ENCODE measurements at regions not wholly inside any gene's neighbourhood (a gene's known extent, or its start where the extent isn't known, plus 50 kb on each side); places are given as distances from the start of the nearest gene placed in this dataset.

DNA sequence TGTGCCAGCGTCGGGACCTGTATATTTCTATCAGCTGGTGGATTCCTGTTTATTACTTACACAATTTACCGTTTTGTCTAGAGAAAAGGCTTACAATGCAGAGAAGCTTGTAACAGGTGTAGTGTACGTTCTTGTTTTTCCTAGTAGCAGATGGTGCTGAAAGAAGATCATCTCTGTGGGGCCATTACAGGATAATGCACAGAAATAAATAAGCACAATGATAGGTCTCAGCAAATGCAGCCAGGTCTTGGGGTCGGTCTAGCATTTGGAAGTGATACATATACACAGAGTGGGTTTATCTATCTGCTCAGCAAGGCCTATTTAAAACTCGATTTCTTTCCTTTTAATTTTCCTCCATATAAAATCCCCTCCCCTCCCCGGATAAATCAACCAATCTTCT, 180.9 kb upstream of the LCORL start:
- no peaks in the 10 kb centered on the region for H3K36me3 ChIP-seq (replicated peaks in 1 of 2; ENCODE audit: control insufficient read depth in 1 of 2, insufficient read depth in 2 of 2, low read length in 2 of 2)
- intact Hi-C loops (cut with micrococcal nuclease; ENCODE audit: unreplicated experiment) (no loop called here), in situ Hi-C loops (cut with HindIII; ENCODE audit: extremely low pct_ligation_motif_present, low pct_unique_long_range_greater_than_20kb) (no loop called here)
- no peaks in the 10 kb centered on the region for H3K4me1 ChIP-seq (ENCODE audit: insufficient read depth, low read length)
- no peak overlapping the region for H3K4me3 ChIP-seq (replicated peaks in 1 of 3; ENCODE audit: insufficient read depth in 1 of 3, low read depth in 2 of 3, low read length in 3 of 3)
- H3K9ac ChIP-seq (ENCODE audit: insufficient read depth, low read depth, low read length) = no peak overlapping the region
- 0% methylated on average over 7 of the region's 7 CpGs for WGBS (ENCODE audit: low lambda C conversion rate)
- CTCF ChIA-PET (ENCODE audit: low intra/inter-chr PET ratio, low total read pairs) = no interaction called here
- FAIRE-seq (no peak), DNase-seq (ENCODE audit: low spot score) (no peak), ATAC-seq (no peak)
- no peak overlapping the region for H2AFZ ChIP-seq (ENCODE audit: low read length)
- H4K20me1 ChIP-seq (ENCODE audit: insufficient read depth, low read length) = no peaks in the 10 kb centered on the region
- POLR2A ChIA-PET = no interaction called here
- H3K27me3 ChIP-seq (ENCODE audit: control insufficient read depth in 1 of 2, insufficient read depth in 2 of 2, low read length in 2 of 2) = no peaks in the 10 kb centered on the region
- no peaks in the 10 kb centered on the region for H3K79me2 ChIP-seq (ENCODE audit: insufficient read depth, low read length)
- TF ChIP-seq RAD21 (CRISPR knock-in tag; IDR thresholded peaks at IDR 0.05) (no peak), ZSCAN12 (CRISPR knock-in tag; IDR thresholded peaks at IDR 0.05) (no peak), TCF7 (IDR thresholded peaks at IDR 0.05; ENCODE audit: low read depth) (no peak), MED13 (CRISPR knock-in tag; IDR thresholded peaks at IDR 0.05) (no peak), THAP11 (CRISPR knock-in tag; IDR thresholded peaks at IDR 0.05) (no peak), TOE1 (CRISPR knock-in tag; IDR thresholded peaks at IDR 0.05) (no peak), ZNF652 (CRISPR knock-in tag; IDR thresholded peaks at IDR 0.05; ENCODE audit: borderline replicate concordance, low read depth) (no peak), JARID2 (CRISPR knock-in tag; IDR thresholded peaks at IDR 0.05; ENCODE audit: insufficient replicate concordance) (no peak)
- TF ChIP-seq, protein P1, sequence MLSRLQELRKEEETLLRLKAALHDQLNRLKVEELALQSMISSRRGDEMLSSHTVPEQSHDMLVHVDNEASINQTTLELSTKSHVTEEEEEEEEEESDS (CRISPR knock-in tag; IDR thresholded peaks at IDR 0.05; ENCODE audit: borderline replicate concordance) = no peak
- TF ChIP-seq, protein P2, sequence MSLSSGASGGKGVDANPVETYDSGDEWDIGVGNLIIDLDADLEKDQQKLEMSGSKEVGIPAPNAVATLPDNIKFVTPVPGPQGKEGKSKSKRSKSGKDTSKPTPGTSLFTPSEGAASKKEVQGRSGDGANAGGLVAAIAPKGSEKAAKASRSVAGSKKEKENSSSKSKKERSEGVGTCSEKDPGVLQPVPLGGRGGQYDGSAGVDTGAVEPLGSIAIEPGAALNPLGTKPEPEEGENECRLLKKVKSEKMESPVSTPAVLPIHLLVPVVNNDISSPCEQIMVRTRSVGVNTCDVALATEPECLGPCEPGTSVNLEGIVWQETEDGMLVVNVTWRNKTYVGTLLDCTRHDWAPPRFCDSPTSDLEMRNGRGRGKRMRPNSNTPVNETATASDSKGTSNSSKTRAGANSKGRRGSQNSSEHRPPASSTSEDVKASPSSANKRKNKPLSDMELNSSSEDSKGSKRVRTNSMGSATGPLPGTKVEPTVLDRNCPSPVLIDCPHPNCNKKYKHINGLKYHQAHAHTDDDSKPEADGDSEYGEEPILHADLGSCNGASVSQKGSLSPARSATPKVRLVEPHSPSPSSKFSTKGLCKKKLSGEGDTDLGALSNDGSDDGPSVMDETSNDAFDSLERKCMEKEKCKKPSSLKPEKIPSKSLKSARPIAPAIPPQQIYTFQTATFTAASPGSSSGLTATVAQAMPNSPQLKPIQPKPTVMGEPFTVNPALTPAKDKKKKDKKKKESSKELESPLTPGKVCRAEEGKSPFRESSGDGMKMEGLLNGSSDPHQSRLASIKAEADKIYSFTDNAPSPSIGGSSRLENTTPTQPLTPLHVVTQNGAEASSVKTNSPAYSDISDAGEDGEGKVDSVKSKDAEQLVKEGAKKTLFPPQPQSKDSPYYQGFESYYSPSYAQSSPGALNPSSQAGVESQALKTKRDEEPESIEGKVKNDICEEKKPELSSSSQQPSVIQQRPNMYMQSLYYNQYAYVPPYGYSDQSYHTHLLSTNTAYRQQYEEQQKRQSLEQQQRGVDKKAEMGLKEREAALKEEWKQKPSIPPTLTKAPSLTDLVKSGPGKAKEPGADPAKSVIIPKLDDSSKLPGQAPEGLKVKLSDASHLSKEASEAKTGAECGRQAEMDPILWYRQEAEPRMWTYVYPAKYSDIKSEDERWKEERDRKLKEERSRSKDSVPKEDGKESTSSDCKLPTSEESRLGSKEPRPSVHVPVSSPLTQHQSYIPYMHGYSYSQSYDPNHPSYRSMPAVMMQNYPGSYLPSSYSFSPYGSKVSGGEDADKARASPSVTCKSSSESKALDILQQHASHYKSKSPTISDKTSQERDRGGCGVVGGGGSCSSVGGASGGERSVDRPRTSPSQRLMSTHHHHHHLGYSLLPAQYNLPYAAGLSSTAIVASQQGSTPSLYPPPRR (CRISPR knock-in tag; IDR thresholded peaks at IDR 0.05; ENCODE audit: borderline replicate concordance) = no peak
- TF ChIP-seq, protein P3, sequence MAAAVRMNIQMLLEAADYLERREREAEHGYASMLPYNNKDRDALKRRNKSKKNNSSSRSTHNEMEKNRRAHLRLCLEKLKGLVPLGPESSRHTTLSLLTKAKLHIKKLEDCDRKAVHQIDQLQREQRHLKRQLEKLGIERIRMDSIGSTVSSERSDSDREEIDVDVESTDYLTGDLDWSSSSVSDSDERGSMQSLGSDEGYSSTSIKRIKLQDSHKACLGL (CRISPR knock-in tag; IDR thresholded peaks at IDR 0.05) = no peak
- no peak overlapping the region for H3K27ac ChIP-seq (ENCODE audit: extremely low read length, insufficient read depth, low read length)
- H3K4me2 ChIP-seq (ENCODE audit: low read depth, low read length) = no peak overlapping the region
- H3K9me3 ChIP-seq (ENCODE audit: low read length) = no peaks in the 10 kb centered on the region
- no TSS peak for BruUV-seq (replicated peaks)

Measured in HepG2 (cell line).